GM21723 (cell line): ENCODE measurements at regions not wholly inside any gene's neighbourhood (a gene's known extent, or its start where the extent isn't known, plus 50 kb on each side); places are given as distances from the start of the nearest gene placed in this dataset.

ENCODE experiments used
- ATAC-seq: cut with Tn5 transposase; IDR thresholded peaks from one replicate; pipeline ENCODE4 v1.9.1; 2021; ENCODE audit warnings: mild to moderate bottlenecking, moderate library complexity; ENCODE audit not compliant: unreplicated experiment

DNA sequence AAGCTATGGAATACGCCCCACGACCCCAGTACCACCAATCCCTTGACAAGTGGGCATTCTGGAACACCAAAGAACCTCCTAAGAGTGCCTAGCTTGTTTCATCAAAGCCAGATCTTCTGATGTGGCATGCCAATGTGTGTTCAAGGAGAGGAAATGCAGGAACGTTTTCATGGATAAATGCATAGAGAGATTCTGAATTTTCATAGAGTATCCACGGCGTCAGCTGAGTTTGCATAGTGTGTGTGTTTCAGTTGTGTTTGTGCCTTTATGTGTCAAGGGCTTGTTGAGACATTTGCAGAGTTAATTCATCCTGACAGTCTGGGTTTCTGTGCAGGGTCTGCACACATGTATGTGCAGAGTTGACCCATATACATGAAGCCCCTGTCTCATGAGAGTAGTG is 172.7 kb upstream of the LRFN2 start:
- no peak for ATAC-seq

DNA sequence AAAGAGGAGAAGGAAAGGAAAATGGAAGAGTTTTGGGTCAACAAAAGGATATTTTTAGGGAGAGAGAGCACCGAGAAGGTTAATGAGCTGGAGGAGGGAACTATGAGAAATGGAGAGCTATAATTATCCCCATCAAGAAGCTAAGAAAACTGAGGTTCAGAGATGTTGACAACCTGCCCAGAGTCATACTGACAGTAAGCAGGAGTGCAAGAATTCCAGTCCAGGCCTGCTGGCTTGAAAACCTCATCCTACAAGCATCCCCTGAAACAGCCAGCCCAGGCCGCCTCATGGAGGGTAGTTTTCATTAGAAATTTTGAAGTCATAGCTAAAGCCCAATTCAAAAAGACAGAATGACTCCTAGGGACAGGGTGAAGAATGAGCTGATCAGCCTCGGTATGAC is 172.1 kb upstream of the LRFN2 start:
- ATAC-seq: no peak

DNA sequence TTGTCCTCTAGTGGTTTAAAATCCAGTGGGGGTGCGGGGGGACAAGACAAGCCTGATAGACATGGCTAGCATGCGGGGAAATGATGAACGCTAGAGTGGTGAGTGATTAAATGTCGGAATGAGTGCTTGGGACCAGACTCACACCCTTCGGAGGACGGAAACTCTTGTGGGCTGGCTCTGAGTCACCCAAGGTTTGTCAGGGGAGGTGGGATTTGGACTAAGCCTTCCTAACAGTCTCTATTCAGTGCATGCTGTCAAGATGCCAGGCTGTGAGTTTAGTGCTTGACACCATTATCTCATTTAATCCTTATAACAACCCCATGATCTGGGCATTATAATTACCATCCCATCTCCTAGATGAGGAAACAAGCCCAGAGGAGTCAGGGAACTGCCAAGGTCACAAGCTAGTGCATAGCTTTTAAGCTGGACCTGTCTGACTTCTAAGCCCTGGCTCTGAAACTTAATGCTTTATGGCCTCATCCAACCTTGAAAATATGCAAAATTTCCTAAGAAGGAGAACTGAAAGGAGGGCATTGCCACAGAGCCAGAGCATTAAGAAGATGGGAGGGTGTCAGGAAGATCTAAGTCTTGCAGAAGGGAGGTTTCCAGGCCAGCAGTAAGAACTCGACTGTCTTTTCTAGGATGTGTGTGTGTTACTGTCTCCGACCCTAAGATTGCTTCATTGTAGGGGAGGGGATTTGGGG is 168.7 kb upstream of the LRFN2 start:
- no peak for ATAC-seq

GRCh38 chr6:40755046-40755681 is 168.0 kb upstream of the LRFN2 start:
- no peak for ATAC-seq

DNA sequence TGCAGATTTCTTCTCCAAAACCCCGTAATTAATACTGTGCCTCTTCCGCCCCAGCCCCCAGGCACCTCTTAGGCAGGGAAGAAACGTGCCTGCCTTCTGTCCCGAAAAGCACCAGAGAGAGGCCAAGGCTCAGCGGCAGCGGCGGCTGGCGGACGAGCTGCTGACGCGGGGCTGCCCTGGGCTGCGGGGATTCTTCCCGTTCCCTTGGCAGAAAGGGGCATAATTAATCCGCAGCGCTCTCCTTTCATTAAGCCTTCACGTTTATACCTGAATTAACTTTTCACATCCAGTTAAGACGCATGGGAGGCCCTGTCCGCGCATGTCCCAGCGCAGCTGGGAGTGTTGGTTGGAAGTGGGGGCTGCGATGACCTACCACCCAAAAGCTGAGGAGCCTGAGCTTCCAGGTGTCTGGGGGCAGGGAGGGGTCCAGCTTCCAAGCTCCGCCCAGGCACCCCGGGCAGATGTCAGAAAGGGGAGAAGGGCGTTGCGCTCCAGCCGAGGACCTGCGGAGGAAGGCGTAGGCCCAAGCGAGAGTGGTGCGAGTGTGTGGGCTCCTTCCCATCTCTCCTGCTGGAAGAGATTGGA is 167.4 kb upstream of the LRFN2 start:
- no peak for ATAC-seq

DNA sequence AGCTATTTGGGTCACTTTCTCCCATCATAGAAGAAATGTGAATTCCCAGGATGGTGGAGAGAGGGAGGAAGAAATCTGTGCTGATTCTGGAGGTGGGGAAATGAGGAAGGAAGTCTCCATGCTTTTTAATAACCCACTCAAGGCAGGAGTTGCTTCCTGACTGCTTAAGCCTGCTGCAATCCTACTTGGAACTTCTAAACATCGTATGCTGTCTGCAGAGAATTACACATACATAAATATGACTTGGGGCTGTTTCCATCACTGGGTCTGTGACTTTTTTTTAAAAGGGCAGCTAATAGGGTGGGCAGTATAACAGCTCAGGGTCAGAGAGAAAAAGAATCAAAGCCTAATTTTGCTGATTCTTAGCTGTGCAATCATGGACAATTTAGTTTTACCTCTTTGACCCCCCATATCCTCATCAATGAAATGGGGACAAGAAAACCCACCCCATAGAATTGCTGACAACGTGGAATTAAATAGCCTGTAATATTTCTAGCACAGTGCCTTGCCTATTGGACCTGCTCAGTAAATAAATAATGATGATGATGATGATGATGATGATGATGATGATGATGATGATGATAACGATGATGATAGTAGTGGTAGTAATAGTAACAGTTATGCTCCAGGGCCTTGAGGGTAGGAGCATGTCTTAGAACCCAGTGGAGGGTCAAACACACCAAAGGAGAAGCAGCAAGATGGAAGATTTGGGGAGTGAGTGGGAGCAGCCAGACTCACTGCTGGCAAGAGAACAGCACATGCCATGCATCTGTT is 166.7 kb upstream of the LRFN2 start:
- ATAC-seq: no peak

DNA sequence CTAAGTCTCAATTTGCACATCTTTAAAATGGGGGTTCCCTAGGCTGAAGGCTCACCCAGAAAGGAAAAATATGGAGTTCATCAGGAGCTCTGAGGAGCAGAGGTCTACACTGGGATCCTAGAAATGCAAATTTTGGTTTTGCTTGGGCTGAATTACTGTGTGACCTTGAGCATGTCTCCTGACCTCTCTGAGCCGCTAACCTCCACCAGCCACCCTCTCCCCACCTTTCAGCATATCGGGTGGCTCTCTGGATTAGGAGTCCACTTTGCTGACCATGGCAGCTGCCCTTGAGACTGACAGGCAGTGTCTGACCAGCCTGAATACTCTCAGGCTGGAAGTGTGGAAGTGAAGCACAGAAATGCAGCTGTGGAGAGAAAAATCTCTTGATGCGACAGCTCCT is 165.9 kb upstream of the LRFN2 start:
- ATAC-seq: no peak

- ATAC-seq: no peak
These were observed 157.7 kb upstream of the LRFN2 start for GRCh38 chr6:40744835-40745234.

DNA sequence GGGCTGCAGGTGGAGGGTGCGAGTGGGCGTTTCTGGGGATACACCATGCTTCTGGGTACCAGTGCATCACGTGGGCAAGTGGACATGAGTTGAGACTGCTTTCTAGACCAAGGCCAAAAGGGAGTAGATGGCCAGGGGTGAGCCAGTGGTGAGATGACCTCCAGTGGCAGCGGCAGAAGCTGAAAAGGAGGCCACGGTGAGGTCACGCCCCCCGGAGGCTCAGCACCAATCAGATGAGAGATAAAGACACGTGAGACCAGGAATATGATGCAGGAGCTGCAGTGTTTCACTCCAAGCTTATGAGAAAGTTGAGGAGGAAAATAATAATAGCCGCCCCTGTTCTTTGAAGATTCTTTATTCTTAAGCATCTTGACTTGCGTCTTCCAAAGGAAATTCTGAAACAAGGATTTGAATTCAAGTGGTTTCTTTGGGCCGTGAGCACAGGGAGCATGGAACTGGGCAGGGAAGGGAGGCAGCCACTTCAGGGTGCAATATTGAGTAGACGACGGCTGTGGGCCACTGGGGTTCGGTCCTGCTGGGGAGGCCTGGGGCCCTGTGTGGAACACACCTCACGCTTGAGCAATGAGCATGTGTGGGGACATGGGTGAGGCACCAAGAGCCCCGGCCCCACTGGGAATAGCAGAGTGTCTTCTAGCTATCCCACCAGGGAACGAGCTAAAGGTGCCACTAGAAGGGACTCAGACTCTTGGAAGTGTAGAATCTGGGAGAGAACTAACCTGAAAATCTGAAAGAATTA is 156.7 kb upstream of the LRFN2 start:
- no peak for ATAC-seq

GRCh38 chr6:40743226-40743625 is 156.1 kb upstream of the LRFN2 start:
- no peak for ATAC-seq

DNA sequence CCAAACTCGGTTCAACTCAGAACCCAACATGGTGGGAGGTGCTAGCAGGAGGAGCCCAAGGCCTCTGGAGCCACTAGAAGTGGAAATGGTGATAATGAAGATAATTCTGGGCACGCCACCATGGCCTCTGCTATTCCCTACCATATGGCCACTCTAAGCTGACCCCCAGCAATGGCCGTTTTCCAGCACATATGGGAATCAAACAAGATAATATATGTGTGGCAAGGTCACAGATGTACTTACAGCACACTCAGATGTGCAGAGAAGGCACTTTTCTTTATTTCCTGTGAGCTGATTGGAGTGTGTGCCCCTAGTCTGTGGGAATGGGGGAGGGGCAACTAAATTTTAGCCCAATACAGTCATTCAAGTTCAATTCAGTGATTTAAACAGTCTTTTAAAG is 153.4 kb upstream of the LRFN2 start:
- ATAC-seq: no peak

GRCh38 chr6:40738551-40739193 is 151.5 kb upstream of the LRFN2 start:
- ATAC-seq: no peak

DNA sequence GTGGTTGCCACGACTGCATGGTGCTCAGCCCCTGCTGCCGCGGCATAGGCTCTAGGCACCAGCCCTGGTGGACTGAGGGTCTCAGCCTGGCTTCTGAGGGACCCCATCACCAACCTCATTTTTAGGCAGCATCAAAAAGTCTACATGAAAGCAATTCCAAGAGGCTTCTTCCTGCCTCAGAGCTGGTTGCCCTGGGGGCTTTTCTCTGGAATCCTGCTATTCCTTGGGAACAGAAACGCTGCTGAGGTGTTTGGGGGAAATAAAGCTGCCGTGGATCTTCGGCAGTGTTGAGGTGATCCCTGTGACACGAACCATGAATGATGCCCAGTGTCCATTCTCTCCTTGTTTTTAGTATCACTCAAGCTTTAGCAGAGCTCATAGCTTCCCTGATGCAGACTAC is 148.4 kb upstream of the LRFN2 start:
- no peak for ATAC-seq

DNA sequence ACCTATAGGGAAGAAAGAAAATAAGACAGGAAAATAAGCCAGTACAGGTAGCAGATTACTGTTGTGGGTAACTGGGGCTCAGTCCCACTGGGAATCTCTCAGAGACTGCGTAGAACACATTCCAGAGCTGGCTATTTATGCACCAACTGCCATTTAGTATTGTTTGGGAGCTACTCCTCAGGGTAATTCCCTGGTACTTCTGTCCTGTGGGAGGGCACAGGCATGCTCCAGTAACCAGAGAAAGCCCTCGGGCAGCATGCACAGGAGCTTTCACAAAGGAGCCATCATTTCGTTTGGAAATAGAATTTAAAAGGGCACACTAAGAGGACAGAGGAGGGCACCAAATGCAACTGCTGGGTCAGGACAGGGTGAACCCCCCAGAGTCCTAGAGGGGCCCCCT is 148.0 kb upstream of the LRFN2 start:
- no peak for ATAC-seq

GRCh38 chr6:40734607-40735006 is 147.4 kb upstream of the LRFN2 start:
- no peak for ATAC-seq

DNA sequence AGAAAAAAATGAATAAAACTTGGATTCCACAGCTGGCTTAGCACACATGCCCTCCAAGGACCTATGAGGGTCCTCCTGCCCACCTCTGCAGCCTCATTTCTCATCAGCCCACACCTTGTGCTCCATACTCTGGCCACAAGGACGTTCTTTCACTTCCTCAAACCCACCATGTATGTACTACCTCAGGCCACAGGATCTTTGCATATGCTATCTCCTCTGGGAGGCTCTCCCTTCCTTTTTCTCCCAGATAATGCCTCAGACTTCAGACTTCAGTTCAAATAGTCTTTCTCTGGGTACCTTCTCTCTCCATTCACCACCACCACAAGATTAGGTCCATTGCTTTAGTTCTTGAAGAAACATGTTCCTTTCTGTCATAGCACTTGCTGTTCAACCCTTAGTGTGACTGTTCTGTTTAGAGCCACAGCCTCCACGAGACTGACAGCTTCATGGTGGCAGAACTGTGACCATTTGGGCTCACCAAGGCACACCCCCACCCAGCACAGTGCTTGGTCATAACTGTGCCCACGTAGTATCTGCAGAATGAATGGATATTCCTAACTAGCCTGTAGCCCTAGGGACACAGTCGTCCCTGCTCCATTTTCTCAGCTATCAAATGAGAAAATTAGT is 146.7 kb upstream of the LRFN2 start:
- no peak for ATAC-seq

GRCh38 chr6:40733290-40733689 is 146.1 kb upstream of the LRFN2 start:
- ATAC-seq: no peak

GRCh38 chr6:40732878-40733277 is 145.7 kb upstream of the LRFN2 start:
- no peak for ATAC-seq

DNA sequence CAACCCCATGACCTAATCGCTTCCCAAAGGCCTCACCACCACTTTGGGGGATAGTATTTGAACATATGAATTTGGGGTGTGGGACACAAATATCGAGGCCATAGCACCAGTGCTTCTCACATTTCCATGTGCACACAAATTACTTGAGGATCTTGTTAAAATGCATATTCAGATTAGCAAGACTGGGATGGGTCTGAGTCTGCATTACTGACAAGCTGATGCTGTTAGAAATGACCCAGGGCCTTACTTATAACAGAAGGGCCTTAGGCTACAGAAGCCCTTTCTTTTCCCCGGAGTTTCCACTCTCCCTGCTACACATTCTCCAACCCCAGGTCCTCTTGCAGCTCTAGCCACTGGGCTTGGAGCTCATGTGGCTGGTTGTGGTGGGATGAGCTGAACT is 141.5 kb upstream of the LRFN2 start:
- no peak for ATAC-seq

- no peak for ATAC-seq
These were observed 140.1 kb upstream of the LRFN2 start for GRCh38 chr6:40727271-40727670.
